PC-9 (cell line): ENCODE measurements at regions not wholly inside any gene's neighbourhood (a gene's known extent, or its start where the extent isn't known, plus 50 kb on each side); places are given as distances from the start of the nearest gene placed in this dataset.
"Not testable (repeated sequence)": the region's sequence is repeated elsewhere in the genome, so short reads cannot be mapped to it uniquely, and the experiment has no call there.

Experiments
- CTCF ChIP-seq: fragments of 200-600 bp; sonication (generic); conservative IDR thresholded peaks from 2 replicates; pipeline ENCODE4 v1.6.1; 2017; ENCODE audit warnings: mixed run types, antibody characterized with exemption, mild to moderate bottlenecking, moderate library complexity
- EZH2 ChIP-seq: fragments of 200-600 bp; sonication (generic); IDR thresholded peaks from 2 replicates; pipeline ENCODE4 v1.8.0; 2017; ENCODE audit warnings: antibody characterized with exemption, low read depth

GRCh38 chr10:30740774-30741173 lies 111.2 kb upstream of the LYZL2 start:
- not testable (repeated sequence) for TF ChIP-seq CTCF, EZH2
